Large intestine (tissue), 3 donors: ENCODE measurements at regions not wholly inside any gene's neighbourhood (a gene's known extent, or its start where the extent isn't known, plus 50 kb on each side); places are given as distances from the start of the nearest gene placed in this dataset.

Experiments
- DNase-seq, 2 donors: peaks; one replicate each; pipeline versions ENCODE4 v3.0.0 to v3.0.0-alpha.2; 2013
- H3K27ac ChIP-seq: one replicate; pipeline ENCODE4 v1.5.1; 2013; ENCODE audit warnings: low read length
- H3K27me3 ChIP-seq: 2 replicates; pipeline ENCODE4 v1.6.1; 2013; ENCODE audit warnings: low read length; ENCODE audit not compliant: control insufficient read depth, insufficient read depth
- H3K36me3 ChIP-seq: 2 replicates; pipeline ENCODE4 v1.6.1; 2013; ENCODE audit warnings: low read length; ENCODE audit not compliant: control insufficient read depth, insufficient read depth
- H3K4me1 ChIP-seq: one replicate; pipeline ENCODE4 v1.6.1; 2013; ENCODE audit warnings: low read length; ENCODE audit not compliant: control insufficient read depth, insufficient read depth
- H3K4me3 ChIP-seq: one replicate; pipeline ENCODE4 v1.5.1; 2013; ENCODE audit warnings: low read length
- H3K9me3 ChIP-seq: one replicate; pipeline ENCODE4 v1.6.1; 2013; ENCODE audit warnings: mild to moderate bottlenecking, low read depth, low read length, moderate library complexity; ENCODE audit not compliant: control insufficient read depth
- WGBS: methylation state at CpG from one replicate; pipeline ENCODE4 v1.1.5; 2013; ENCODE audit warnings: low lambda C conversion rate; ENCODE audit not compliant: insufficient coverage; 5-methylcytosine and 5-hydroxymethylcytosine counted together

GRCh38 chr1:186577633-186578032 is 102.6 kb downstream of the PTGS2 start:
- Histone ChIP-seq H3K9me3 (no peaks in the 10 kb centered on the region), H3K4me3 (no peak overlapping the region), H3K27ac (no peak overlapping the region), H3K4me1 (no peaks in the 10 kb centered on the region), H3K27me3 (no peaks in the 10 kb centered on the region), H3K36me3 (no peaks in the 10 kb centered on the region)
- DNase-seq = no peak
- no CpG with 5 or more reads among the region's 3 CpGs for WGBS

GRCh38 chr1:186577216-186577615 is 103.0 kb downstream of the PTGS2 start:
- Histone ChIP-seq H3K27ac (no peak overlapping the region), H3K36me3 (no peaks in the 10 kb centered on the region), H3K4me1 (no peaks in the 10 kb centered on the region), H3K27me3 (no peaks in the 10 kb centered on the region), H3K4me3 (no peak overlapping the region), H3K9me3 (no peaks in the 10 kb centered on the region)
- WGBS = 67% methylated on average over 1 of the region's 2 CpGs
- DNase-seq = no peak

GRCh38 chr1:186575348-186575747 is 104.9 kb downstream of the PTGS2 start:
- no peaks in the 10 kb centered on the region for H3K27me3 ChIP-seq
- H3K36me3 ChIP-seq = no peaks in the 10 kb centered on the region
- no peak overlapping the region for H3K4me3 ChIP-seq
- DNase-seq = no peak
- H3K9me3 ChIP-seq = no peaks in the 10 kb centered on the region
- no peak overlapping the region for H3K27ac ChIP-seq
- no peaks in the 10 kb centered on the region for H3K4me1 ChIP-seq

- Histone ChIP-seq H3K27me3 (no peaks in the 10 kb centered on the region), H3K9me3 (no peaks in the 10 kb centered on the region), H3K27ac (no peak overlapping the region), H3K4me3 (no peak overlapping the region), H3K4me1 (no peaks in the 10 kb centered on the region), H3K36me3 (no peaks in the 10 kb centered on the region)
- no peak for DNase-seq
- WGBS = no CpG with 5 or more reads among the region's 1 CpG
These were observed 105.3 kb downstream of the PTGS2 start for GRCh38 chr1:186574926-186575325.

GRCh38 chr1:186572509-186572908 is 107.7 kb downstream of the PTGS2 start:
- H3K4me1 ChIP-seq = no peaks in the 10 kb centered on the region
- WGBS = no CpG with 5 or more reads among the region's 3 CpGs
- no peak overlapping the region for H3K4me3 ChIP-seq
- no peak overlapping the region for H3K27ac ChIP-seq
- DNase-seq = no peak
- no peaks in the 10 kb centered on the region for H3K9me3 ChIP-seq
- no peaks in the 10 kb centered on the region for H3K27me3 ChIP-seq
- H3K36me3 ChIP-seq = no peaks in the 10 kb centered on the region

- Histone ChIP-seq H3K27ac (no peak overlapping the region), H3K4me3 (no peak overlapping the region), H3K9me3 (no peaks in the 10 kb centered on the region), H3K36me3 (no peaks in the 10 kb centered on the region), H3K4me1 (no peaks in the 10 kb centered on the region), H3K27me3 (no peaks in the 10 kb centered on the region)
- no peak for DNase-seq
These were observed 108.5 kb downstream of the PTGS2 start for GRCh38 chr1:186571771-186572170.

GRCh38 chr1:186569856-186570255 is 108.9 kb upstream of the PDC start:
- Histone ChIP-seq H3K27me3 (no peaks in the 10 kb centered on the region), H3K4me1 (no peaks in the 10 kb centered on the region), H3K9me3 (no peaks in the 10 kb centered on the region), H3K27ac (no peak overlapping the region), H3K4me3 (no peak overlapping the region), H3K36me3 (no peaks in the 10 kb centered on the region)
- no peak for DNase-seq

- Histone ChIP-seq H3K4me1 (no peaks in the 10 kb centered on the region), H3K27me3 (no peaks in the 10 kb centered on the region), H3K27ac (no peak overlapping the region), H3K36me3 (no peaks in the 10 kb centered on the region), H3K4me3 (no peak overlapping the region), H3K9me3 (no peaks in the 10 kb centered on the region)
- DNase-seq = no peak
- 19% methylated on average over 2 of the region's 2 CpGs for WGBS
These were observed 107.3 kb upstream of the PDC start for GRCh38 chr1:186568221-186568620.

- Histone ChIP-seq H3K36me3 (no peaks in the 10 kb centered on the region), H3K27me3 (no peaks in the 10 kb centered on the region), H3K4me1 (no peaks in the 10 kb centered on the region), H3K9me3 (no peaks in the 10 kb centered on the region), H3K27ac (no peak overlapping the region), H3K4me3 (no peak overlapping the region)
- 13% methylated on average over 3 of the region's 3 CpGs for WGBS
- DNase-seq = no peak
These were observed 105.4 kb upstream of the PDC start for GRCh38 chr1:186566140-186566855.

GRCh38 chr1:186564582-186564981 is 103.7 kb upstream of the PDC start:
- Histone ChIP-seq H3K4me3 (no peak overlapping the region), H3K36me3 (no peaks in the 10 kb centered on the region), H3K27ac (no peak overlapping the region), H3K27me3 (no peaks in the 10 kb centered on the region), H3K4me1 (no peaks in the 10 kb centered on the region), H3K9me3 (no peaks in the 10 kb centered on the region)
- no CpG with 5 or more reads among the region's 1 CpG for WGBS
- no peak for DNase-seq

GRCh38 chr1:186559601-186560116 is 98.7 kb upstream of the PDC start:
- Histone ChIP-seq H3K9me3 (no peaks in the 10 kb centered on the region), H3K36me3 (no peaks in the 10 kb centered on the region), H3K4me3 (no peak overlapping the region), H3K27me3 (no peaks in the 10 kb centered on the region), H3K27ac (no peak overlapping the region), H3K4me1 (no peaks in the 10 kb centered on the region)
- WGBS = 60% methylated on average over 1 of the region's 6 CpGs
- no peak for DNase-seq
